NCI-H146 treated with DMSO at 0.1 percent for 48 hours (cell line): ENCODE measurements at regions not wholly inside any gene's neighbourhood (a gene's known extent, or its start where the extent isn't known, plus 50 kb on each side); places are given as distances from the start of the nearest gene placed in this dataset.
A peak's percentile ranks its signal among the peaks of the same experiment; 100 is the strongest.
"Not testable (repeated sequence)": the region's sequence is repeated elsewhere in the genome, so short reads cannot be mapped to it uniquely, and the experiment has no call there.

Experiments
- DNase-seq: peaks from one replicate; lab custom pipeline; 2025; ENCODE audit not compliant: unreplicated experiment; lab: John Stamatoyannopoulos, UW

DNA sequence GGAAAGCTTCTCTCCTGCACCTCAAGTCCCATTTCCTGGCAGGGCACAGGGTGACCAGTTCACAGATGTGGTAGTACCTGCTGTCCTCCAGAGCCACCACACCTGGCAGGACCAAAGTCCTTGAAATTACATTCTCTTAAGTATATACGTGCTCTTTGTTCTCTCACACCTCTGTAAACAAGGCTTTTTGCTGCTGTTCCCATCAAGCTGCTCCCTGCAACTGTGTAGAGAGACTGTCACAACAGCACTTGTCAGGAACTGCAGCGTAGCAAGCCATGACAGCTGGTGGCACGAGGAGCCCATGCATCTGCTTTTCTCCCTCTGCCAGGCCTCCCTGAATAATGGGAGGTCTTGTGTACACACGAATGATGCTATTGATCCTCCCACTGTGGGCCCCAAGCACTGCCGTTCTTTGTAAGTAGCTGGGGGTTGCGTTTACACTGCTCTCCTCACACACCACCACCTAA lies 431.8 kb downstream of the CD83 start:
- peak; percentile 88 for DNase-seq

DNA sequence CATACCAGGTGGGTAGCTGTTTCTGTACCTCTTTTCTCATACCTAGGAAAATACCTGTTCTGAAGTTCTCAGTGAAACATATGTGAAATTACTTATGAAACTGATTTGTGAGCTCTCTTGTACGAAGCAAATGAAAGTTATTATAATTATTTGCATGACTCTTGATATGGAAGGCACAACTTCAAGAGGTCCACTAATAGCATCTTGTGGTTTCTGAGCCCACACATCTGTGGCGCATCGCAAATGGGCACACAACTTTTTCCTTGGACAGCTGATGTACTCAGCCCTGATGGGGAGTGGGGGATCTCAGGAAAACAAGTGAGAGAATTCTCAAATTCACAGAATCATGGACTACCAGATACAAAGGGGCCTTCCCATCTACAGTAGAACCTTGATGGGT lies 432.3 kb downstream of the CD83 start:
- DNase-seq = no peak

DNA sequence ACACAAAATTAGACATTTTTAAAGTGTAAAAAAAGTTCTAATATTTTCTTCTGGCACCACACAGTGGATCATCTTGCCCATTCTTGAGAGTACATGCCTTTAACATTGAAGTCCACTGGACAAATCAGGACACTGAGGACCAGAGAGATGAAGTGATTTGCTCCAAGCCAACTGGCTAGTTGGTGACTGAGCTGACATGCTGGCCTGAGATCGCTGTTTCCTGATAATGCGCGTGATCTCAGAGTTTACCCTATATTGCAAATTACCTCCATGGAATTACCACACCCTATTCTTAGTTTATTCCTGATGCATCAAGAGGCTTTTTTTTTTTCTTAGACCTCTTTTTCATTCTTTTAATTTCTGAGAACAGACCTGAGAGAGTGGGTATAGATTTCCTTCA lies 432.8 kb downstream of the CD83 start:
- DNase-seq = no peak

DNA sequence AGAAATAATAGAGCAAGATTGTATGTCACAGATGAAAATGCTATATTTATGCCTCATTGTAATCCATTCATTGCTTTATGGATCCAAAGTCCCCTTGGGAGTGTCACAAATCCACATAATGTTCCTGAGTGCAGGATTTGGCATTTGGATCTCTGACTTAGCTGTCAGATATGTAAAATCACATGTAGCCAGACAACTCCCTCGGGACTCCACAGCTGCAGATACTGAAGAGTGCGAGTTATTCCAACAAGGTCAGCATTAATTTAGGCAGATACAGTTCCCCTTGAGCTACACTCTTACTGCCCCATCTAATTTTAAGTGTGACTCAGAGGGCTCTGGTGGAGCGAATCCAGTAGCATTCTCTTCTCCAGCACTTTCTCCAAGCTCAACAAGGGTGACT lies 433.2 kb downstream of the CD83 start:
- no peak for DNase-seq

DNA sequence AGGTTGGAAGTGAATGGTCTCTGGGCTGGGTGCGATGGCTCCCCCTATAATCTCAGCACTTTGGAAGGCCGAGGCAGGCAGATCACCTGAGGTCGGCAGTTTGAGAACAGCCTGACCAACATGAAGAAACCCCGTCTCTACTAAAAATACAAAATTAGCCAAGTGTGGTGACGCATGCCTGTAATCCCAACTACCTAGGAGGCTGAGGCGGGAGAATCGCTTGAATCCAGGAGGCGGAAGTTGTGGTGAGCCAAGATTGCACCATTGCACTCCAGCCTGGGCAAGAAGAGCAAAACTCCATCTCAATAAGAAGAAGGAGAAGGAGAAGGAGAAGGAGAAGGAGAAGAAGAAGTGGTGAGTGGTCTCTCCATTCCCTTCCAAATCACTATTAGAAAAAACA lies 434.0 kb downstream of the CD83 start:
- not testable (repeated sequence) for DNase-seq

DNA sequence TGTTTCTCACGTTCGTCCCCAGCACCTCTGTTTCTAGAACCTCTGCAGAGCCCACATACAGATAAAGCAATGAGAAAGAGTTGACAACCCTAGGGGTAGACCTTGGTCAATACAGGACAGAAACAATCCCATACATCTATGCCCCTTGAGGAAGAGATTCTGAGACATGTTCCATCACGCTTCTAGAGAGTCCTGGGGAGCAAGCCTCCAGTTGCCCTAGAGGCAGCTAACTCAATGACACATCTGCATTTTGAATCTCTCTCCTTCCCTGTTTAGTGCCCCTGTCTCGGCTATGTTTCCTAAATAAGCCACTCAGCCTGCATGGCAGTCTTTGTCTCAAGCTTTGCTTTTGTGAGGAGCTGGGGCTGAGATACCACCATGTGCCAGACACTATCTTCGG lies 435.3 kb downstream of the CD83 start:
- DNase-seq = no peak

DNA sequence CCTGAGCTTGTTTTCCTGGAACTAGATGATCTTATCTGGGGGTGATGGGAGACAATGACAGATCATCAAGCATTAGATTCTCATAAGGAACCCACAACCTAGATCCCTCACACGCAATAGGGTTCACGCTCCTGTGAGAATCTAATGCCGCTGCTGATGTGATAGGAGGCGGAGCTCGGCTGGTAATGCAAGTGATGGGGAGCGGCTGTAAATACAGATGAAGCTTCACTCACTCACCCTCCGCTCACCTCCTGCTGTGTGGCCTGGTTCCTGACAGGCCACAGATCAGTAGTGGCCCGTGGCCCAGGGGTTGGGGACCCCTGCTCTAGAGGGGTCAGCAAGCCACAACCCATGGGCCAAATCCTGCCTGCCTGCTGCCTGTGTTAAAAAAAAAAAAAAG lies 435.9 kb downstream of the CD83 start:
- no peak for DNase-seq

DNA sequence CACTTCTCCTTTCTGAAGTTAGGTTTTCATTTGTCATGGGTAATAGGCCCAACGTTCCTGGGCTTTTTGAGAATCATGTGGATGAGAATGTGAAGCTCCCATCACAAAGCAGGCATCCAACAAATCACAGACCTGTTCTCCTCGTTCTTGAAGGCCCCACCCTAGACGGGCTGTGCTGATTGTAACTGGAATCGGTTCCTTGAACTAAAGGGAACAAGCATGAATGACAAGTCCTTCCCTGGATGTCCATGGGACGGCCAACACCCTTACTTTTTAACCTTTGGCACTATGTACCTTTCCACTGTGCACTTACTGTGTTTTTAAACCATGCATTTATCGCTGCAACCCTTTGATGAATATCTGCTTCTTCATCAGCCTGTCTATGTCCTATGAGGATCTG lies 438.2 kb downstream of the CD83 start:
- no peak for DNase-seq

DNA sequence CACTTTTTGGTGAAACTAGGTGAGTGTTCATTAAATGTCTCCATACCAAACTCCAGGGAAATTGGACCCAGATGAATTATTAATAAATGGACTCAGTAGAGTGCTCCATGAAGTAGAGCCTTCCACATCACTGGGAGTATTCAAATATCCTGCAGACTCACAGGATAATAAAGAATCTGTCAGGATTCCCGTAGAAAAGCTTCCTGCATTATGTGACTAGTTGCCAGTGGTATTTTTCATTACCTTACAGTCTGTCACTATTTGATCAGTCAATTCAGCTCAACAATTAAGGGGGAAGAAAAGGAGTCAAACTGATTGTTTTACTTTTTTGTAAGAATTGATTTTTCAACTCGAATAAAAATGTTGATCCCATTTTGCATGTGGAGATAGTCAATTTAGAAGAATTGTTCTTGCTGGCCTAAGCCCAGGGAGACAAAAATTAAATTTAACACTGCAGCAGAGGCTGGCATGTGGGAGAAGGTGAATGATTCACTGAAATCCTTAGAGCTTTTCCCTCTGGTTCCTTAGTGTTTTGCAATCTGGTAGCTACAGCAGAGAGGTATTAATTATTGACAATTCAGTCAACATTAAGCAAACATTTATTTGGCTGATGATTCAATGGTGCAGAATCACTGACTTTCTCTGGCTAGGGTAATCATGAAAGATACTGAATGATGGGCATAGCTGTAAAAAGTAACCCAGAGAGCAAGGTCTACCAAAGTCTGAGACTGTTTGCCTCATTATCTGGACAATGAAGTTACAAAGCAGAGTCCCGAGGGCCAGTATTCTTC lies 442.4 kb downstream of the CD83 start:
- DNase-seq = no peak

DNA sequence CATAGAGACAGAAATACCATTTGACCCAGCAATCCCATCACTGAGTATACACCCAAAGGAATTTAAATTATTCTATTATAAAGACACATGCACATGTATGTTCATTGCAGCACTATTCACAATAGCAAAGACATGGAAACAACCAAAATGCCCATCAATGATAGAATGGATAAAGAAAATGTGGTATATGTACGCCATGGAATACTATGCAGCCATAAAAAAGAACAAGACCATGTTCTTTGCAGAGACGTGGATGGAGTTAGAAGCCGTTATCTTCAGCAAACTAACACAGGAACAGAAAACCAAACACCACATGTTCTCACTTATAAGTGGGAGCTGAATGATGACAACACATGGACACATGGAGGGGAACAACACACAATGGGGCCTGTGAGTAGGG lies 444.0 kb downstream of the CD83 start:
- DNase-seq = not testable (repeated sequence)

DNA sequence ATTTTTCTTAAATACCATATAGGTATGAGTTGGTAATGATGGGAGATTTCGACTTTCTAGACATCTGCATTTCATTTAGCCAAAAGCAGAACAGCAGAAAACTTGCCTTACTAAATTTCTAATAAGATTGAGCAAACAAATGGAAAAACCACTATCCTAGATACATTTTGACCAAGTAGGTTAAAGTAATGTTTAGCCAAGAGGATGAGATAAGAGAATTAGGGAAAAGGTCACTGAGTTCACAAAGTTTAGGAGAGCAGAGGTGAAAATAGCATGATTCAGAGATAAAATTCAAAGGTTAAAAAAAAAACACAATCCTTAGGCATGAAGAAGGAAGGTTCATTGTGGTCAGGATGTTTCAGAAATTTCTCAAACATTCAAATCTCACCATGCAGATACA lies 450.3 kb downstream of the CD83 start:
- no peak for DNase-seq

DNA sequence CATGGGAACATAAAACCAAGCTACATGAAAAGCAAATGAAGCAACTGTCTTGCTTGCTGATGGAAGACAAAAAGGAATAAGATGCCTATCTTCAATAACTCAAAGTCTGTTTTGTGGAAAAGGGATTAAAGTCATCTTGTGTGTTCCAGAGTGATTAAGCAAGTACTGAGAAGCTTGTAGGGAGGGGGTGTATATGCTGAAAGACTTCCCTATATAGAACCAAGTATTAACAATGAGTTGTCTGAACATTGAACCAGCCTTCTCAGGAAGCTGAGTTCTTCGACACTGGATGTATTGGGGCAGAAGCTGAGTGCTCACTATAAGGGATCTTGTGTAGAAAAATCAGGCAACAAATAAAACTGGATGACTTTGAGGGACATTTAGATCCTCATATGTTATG lies 451.8 kb downstream of the CD83 start:
- DNase-seq = no peak

DNA sequence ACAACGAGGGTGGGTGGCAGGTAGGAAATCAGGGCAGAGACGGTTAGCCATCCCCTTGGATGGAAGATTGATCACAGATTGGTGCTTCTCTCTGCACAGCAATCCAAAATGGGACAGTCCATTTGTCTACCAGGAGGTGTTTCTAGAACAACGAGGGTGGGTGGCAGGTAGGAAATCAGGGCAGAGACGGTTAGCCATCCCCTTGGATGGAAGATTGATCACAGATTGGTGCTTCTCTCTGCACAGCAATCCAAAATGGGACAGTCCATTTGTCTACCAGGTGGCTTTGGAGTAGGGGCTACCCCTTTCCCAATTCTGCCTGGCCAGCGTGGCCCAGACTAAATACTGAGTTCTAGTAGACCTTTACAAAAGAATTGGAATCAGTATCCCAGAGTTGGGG lies 452.3 kb downstream of the CD83 start:
- DNase-seq = not testable (repeated sequence)

DNA sequence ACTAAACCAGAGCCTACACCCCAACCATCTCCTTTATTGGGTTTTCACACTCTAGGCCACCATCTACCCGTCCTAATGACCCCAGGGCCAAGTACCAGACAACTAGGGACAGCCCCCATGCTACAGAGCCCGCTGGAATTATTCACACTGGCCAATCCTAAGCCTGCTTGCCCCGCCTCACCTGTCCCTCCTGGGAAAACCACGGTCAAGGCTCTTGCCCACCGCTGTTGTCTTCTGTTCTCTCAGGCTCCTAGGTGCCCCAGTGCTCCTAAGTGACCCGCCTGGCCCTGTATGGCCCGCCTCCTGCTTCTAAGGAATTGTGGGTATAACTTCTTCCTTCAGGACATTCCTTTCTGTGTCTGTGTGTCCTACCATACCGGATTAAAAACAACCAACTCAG lies 453.4 kb downstream of the CD83 start:
- no peak for DNase-seq

DNA sequence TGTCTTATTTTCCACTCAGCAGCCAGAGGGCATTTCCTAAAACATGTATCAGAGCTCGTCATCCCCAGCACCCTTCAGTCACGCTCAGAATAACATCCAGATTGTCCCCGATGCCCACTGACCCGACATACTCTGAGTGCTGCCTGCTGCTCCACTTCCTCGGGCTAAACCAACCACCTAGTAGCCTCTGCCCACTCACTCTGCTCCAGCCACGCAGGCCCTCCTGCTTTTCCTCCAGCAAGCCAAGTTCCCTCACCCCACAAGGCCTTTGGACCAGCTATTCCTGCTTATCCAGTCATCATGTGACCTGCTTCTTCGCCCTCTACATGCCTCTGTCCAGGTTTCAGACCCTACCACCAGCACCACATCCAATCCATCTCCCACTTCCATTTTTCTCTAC lies 454.2 kb downstream of the CD83 start:
- no peak for DNase-seq

DNA sequence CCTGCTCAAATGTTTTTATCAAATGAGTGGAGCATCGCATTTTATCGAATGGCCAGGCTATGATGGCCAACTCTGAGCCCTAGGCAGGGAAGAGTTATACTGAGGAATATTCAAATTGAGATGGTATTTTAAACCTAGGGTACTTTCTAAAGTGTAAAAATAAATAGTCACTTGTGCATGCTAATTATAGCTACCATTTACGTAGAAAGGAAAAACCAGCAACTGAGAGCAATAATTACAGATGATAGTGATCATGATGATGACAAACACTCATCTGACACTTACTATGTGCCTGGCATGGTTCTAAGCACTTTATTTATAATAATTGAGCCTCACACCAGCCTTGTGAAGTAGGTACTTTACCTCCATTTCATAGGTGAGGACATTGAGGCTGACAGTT lies 455.7 kb downstream of the CD83 start:
- DNase-seq = no peak

DNA sequence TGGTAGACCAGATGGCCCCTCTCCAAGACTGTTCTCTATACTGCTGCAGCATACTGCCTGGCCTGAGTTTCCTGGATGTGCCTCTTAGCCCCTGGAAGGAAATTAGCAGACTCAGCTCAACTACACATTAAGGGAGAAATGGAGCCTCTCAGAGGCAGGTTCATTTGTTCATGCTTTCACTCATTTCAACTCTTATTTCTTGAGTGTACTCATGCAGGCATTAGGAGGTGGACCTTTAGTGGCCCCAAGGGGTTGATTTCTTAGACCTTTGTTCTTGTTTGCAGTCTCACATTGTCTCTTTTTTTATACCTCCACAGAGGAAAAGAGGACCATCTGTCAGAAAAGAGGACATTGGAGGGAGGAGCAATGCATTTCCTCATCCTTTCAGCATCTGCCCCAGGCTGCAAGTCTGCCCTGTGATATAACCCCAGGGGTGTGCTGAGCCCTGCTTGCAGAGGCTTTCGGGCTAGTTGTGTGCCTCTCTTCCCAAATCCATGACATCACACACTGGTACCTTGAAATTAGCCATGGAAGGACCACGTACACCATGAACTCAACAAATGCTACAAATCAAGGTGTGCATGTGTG lies 456.2 kb downstream of the CD83 start:
- DNase-seq = no peak

DNA sequence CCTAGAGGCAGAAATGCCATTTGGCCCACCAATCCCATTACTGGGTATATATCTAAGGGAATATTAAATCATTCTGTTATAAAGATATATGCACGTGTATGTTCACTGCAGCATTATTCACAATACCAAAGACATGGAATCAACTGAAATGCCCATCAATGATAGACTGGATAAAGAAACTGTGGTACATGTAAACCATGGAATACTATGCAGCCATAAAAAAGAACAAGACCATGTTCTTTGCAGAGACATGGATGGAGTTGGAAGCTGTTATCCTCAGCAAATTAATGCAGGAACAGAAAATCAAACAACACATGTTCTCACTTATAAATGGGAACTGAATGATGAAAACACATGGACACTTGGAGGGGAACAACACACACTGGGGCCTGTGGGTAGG lies 458.4 kb downstream of the CD83 start:
- DNase-seq = no peak

DNA sequence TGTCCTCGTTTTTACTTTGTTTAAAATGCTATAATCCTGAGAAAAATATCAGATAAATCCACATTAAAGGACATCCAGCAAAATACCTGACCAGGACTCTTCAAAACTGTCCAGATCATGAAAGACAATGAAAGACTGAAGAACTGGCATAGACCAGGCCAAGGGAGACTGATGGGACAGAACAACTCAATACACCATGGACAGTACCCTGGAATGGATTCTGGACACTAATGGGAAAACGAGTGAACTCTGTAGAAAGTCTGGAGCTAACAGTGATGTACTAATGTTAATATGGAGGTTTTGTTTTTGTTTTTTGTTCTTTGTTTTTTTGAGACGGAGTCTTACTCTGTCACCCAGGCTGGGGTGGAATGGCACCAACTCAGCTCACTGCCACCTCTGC lies 461.4 kb downstream of the CD83 start:
- DNase-seq = no peak

DNA sequence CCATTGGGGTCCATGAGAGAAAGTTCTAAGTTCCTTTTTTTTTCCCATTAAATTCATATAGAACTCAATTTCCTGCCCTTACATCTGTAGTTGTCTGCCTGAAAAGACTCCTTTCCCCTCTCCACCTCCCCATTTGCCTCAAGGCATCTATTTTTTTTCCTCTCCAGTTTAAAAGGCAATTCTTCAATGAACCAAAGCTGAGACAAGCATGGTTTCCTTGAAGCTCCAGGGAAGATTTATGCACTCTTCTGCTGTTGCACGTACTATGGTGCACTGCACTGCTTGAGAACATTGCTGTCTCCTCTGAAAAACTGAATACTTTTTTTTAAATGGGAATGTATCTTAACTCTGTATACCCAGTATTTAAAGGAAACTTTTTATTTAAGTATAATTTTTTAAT lies 465.2 kb downstream of the CD83 start:
- no peak for DNase-seq

DNA sequence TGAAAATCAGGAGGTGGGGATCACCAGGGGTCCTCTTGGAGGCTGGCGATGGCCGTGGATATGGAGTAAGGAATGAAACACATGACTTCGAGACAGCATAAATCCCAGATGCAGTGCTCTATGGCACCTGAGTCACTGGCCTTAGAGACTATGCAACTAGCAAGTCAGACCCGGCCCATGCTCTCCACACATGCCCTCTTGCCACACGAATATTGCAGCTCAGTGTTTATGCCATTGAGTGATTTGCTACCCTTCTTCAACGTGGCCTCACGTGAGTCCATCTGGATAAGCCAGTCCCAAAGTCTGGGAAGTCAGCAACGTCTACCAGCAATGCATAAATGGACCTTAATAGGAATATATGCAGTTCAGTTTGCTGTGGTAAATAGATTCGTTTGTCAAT lies 466.3 kb downstream of the CD83 start:
- DNase-seq = no peak

DNA sequence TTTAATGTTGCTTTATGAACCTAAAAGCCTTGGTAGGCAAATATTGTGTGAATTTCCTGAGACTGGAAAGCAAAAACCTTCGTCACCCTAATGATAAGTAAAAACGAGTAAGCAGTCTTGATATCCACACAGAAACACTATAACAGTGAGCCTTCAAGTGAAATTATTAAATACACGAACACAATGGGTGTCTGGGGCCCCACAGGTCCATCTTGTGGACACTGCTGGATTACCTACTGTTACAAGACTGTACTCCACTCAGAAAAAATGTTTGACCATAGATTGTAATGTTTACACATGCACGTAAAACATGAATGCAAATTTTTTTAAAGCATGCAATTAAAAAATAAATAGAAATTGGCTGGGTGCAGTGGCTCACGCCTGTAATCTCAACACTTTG lies 466.9 kb downstream of the CD83 start:
- peak; percentile 37 for DNase-seq

DNA sequence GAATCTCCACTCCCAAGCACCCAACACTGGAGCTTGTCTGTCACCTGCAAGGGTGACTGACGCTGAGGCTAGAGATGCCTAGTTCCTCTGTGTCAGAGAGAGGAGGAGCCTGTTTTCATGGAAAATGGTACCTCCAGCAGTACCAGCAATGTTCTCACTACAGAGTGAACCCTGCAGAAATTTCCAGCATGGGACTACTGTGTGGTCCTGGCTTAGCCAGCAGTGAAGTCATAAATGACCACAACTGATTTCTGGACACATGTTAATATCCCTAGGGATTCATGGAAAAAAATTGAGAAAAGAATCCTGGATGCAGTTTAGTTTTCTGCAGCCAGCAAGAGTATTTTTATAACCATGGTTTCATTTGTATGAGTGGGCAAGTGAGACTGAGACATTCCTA lies 468.1 kb downstream of the CD83 start:
- DNase-seq = no peak
